Neural cell (in vitro differentiated cells): ENCODE measurements at regions not wholly inside any gene's neighbourhood (a gene's known extent, or its start where the extent isn't known, plus 50 kb on each side); places are given as distances from the start of the nearest gene placed in this dataset.

Experiments
- CTCF ChIP-seq: fragments of 450-650 bp; IDR thresholded peaks from 2 replicates; pipeline ENCODE4 v1.5.1; 2014; ENCODE audit warnings: antibody characterized with exemption, mild to moderate bottlenecking, moderate library complexity; ENCODE audit not compliant: poor library complexity, severe bottlenecking
- EP300 ChIP-seq: fragments of 450-650 bp; conservative IDR thresholded peaks from 2 replicates; pipeline ENCODE4 v1.6.1; 2014; ENCODE audit warnings: antibody characterized with exemption, mild to moderate bottlenecking, moderate library complexity; ENCODE audit not compliant: poor library complexity, severe bottlenecking
- EZH2 ChIP-seq: fragments of 200-600, 300-800 bp; shearing (Covaris generic), sonication (generic); IDR thresholded peaks from 2 replicates; pipeline ENCODE4 v1.6.1; 2014; ENCODE audit warnings: antibody characterized with exemption, low read length, borderline replicate concordance, mild to moderate bottlenecking; ENCODE audit not compliant: insufficient read depth, poor library complexity, severe bottlenecking
- POLR2AphosphoS5 ChIP-seq: IDR thresholded peaks from 2 replicates; pipeline ENCODE4 v1.6.1; 2012
- REST ChIP-seq: IDR thresholded peaks from 2 replicates; pipeline ENCODE4 v1.6.1; 2012; ENCODE audit warnings: borderline replicate concordance

GRCh38 chr4:62771983-62772557 lies 1571.9 kb downstream of the ADGRL3 start:
- no peak for TF ChIP-seq EZH2
- no peak for TF ChIP-seq POLR2AphosphoS5
- no peak for TF ChIP-seq CTCF
- TF ChIP-seq REST, result no peak
- no peak for TF ChIP-seq EP300
